Liver (tissue), 8 donors: ENCODE measurements at regions not wholly inside any gene's neighbourhood (a gene's known extent, or its start where the extent isn't known, plus 50 kb on each side); places are given as distances from the start of the nearest gene placed in this dataset.

ENCODE experiments used
- DNase-seq: peaks from one replicate; pipeline ENCODE4 v3.0.0-alpha.2; 2017; ENCODE audit warnings: low spot score
- H3K27ac ChIP-seq, 2 donors: one replicate each; pipeline ENCODE4 v1.7.0; 2013; ENCODE audit warnings: inconsistent platforms in 2 of 2, low read length in 2 of 2, control low read depth in 1 of 2, low read depth in 1 of 2, mild to moderate bottlenecking in 1 of 2
- H3K27me3 ChIP-seq, 4 donors: one replicate each; pipeline versions ENCODE4 v1.6.1 to v1.7.0; 2013; ENCODE audit warnings: low read length in 3 of 4, inconsistent platforms in 1 of 4, mild to moderate bottlenecking in 1 of 4, moderate library complexity in 1 of 4; ENCODE audit not compliant: control insufficient read depth in 4 of 4, insufficient read depth in 4 of 4
- H3K36me3 ChIP-seq, 4 donors: one replicate each; pipeline versions ENCODE4 v1.6.1 to v1.7.0; 2013; ENCODE audit warnings: low read length in 3 of 4, mild to moderate bottlenecking in 3 of 4, low read depth in 1 of 4, moderate library complexity in 1 of 4; ENCODE audit not compliant: control insufficient read depth in 4 of 4, insufficient read depth in 3 of 4
- H3K4me1 ChIP-seq, 4 donors: one replicate each; pipeline versions ENCODE4 v1.6.1 to v1.7.0; 2013; ENCODE audit warnings: low read length in 3 of 4, mild to moderate bottlenecking in 3 of 4, moderate library complexity in 1 of 4; ENCODE audit not compliant: control insufficient read depth in 4 of 4, insufficient read depth in 4 of 4
- H3K4me3 ChIP-seq, 3 donors: one replicate each; pipeline versions ENCODE4 v1.6.1 to v1.7.0; 2013; ENCODE audit warnings: low read length in 3 of 3, control low read depth in 1 of 3, low read depth in 1 of 3, mild to moderate bottlenecking in 1 of 3
- H3K9ac ChIP-seq, 2 donors: one replicate each; pipeline ENCODE4 v1.7.0; 2013; ENCODE audit warnings: low read length in 2 of 2, mild to moderate bottlenecking in 2 of 2, moderate library complexity in 2 of 2, control low read depth in 1 of 2, low read depth in 1 of 2
- H3K9me3 ChIP-seq, 4 donors: one replicate each; pipeline versions ENCODE4 v1.6.1 to v1.7.0; 2013; ENCODE audit warnings: low read length in 3 of 4; ENCODE audit not compliant: control insufficient read depth in 4 of 4
- ATF3 ChIP-seq: IDR thresholded peaks from 2 replicates; pipeline ENCODE4 v1.6.1; 2016; ENCODE audit warnings: antibody characterized with exemption
- CTCF ChIP-seq: fragments of 150-350 bp; IDR thresholded peaks from 2 replicates; pipeline ENCODE4 v1.5.1; 2017; ENCODE audit warnings: improper control_type of control experiment, low read depth, low read length; ENCODE audit not compliant: missing input control
- EGR1 ChIP-seq, 2 donors: IDR thresholded peaks; 2 replicates each; pipeline ENCODE4 v1.6.1; 2016 to 2018; ENCODE audit warnings: antibody characterized with exemption in 2 of 2, low read depth in 2 of 2
- FOXA1 ChIP-seq: IDR thresholded peaks from 2 replicates; pipeline ENCODE4 v1.6.1; 2016; ENCODE audit warnings: antibody characterized with exemption
- FOXA2 ChIP-seq: IDR thresholded peaks from 2 replicates; pipeline ENCODE4 v1.6.1; 2016; ENCODE audit warnings: antibody characterized with exemption
- GABPA ChIP-seq, 2 donors: IDR thresholded peaks in 1 of 2; conservative IDR thresholded peaks in 1 of 2; 2 replicates each; pipeline ENCODE4 v1.6.1; 2016; ENCODE audit warnings: antibody characterized with exemption in 2 of 2, mild to moderate bottlenecking in 1 of 2, moderate library complexity in 1 of 2
- HNF4A ChIP-seq, 2 donors: conservative IDR thresholded peaks; 2 replicates each; pipeline ENCODE4 v1.6.1; 2016; ENCODE audit warnings: antibody characterized with exemption in 2 of 2, mild to moderate bottlenecking in 2 of 2
- HNF4G ChIP-seq: IDR thresholded peaks from 2 replicates; pipeline ENCODE4 v1.6.1; 2016; ENCODE audit warnings: antibody characterized with exemption
- JUND ChIP-seq, 2 donors: IDR thresholded peaks; 2 replicates each; pipeline ENCODE4 v1.6.1; 2016; ENCODE audit warnings: antibody characterized with exemption in 2 of 2
- MAX ChIP-seq: IDR thresholded peaks from 2 replicates; pipeline ENCODE4 v1.6.1; 2016; ENCODE audit warnings: antibody characterized with exemption
- NR2F2 ChIP-seq: IDR thresholded peaks from 2 replicates; pipeline ENCODE4 v1.6.1; 2016; ENCODE audit warnings: antibody characterized with exemption
- RAD21 ChIP-seq, 2 donors: IDR thresholded peaks; 2 replicates each; pipeline ENCODE4 v1.6.1; 2016; ENCODE audit warnings: antibody characterized with exemption in 2 of 2, mild to moderate bottlenecking in 2 of 2
- REST ChIP-seq: IDR thresholded peaks from 2 replicates; pipeline ENCODE4 v1.6.1; 2016; ENCODE audit warnings: antibody characterized with exemption, mild to moderate bottlenecking
- RXRA ChIP-seq, 2 donors: IDR thresholded peaks; 2 replicates each; pipeline ENCODE4 v1.6.1; 2017 to 2018; ENCODE audit warnings: antibody characterized with exemption in 2 of 2, mild to moderate bottlenecking in 1 of 2
- SP1 ChIP-seq: IDR thresholded peaks from 2 replicates; pipeline ENCODE4 v1.6.1; 2018; ENCODE audit warnings: antibody characterized with exemption, mild to moderate bottlenecking
- TAF1 ChIP-seq: conservative IDR thresholded peaks from 2 replicates; pipeline ENCODE4 v1.6.1; 2016; ENCODE audit warnings: antibody characterized with exemption, mild to moderate bottlenecking
- YY1 ChIP-seq: IDR thresholded peaks from 2 replicates; pipeline ENCODE4 v1.6.1; 2016; ENCODE audit warnings: antibody characterized with exemption, mild to moderate bottlenecking
- ZBTB33 ChIP-seq: IDR thresholded peaks from 2 replicates; pipeline ENCODE4 v1.6.1; 2016; ENCODE audit warnings: antibody characterized with exemption
- WGBS: extraction: QIAGEN DNeasy Blood & Tissue Kit; methylation state at CpG from one replicate; pipeline ENCODE4 v1.1.7; 2013; 5-methylcytosine and 5-hydroxymethylcytosine counted together
- donor health status: healthy.
- donor health status: healthy.
- donor health status: healthy.
- donor health status: healthy.
- donor health status: healthy.

GRCh38 chr16:51545951-51546350 lies 394.9 kb upstream of the SALL1 start:
- H3K27me3 ChIP-seq = no peaks in the 10 kb centered on the region
- no peak overlapping the region for H3K9ac ChIP-seq
- H3K36me3 ChIP-seq = no peaks in the 10 kb centered on the region
- H3K27ac ChIP-seq = no peak overlapping the region
- no peaks in the 10 kb centered on the region for H3K4me1 ChIP-seq
- no peak for TF ChIP-seq MAX
- TF ChIP-seq JUND (IDR thresholded peaks at IDR 0.05) = no peak
- TF ChIP-seq RAD21 (IDR thresholded peaks at IDR 0.05) = no peak
- TF ChIP-seq SP1 = no peak
- no peak for TF ChIP-seq EGR1 (IDR thresholded peaks at IDR 0.05; ENCODE audit: low read depth in 2 of 2)
- TF ChIP-seq FOXA1 = no peak
- no peak for TF ChIP-seq YY1
- no peak for TF ChIP-seq RXRA (IDR thresholded peaks at IDR 0.05)
- TF ChIP-seq GABPA (IDR thresholded peaks at IDR 0.05 in 1 of 2, conservative IDR thresholded peaks at IDR 0.05 in 1 of 2) = no peak
- no peak for TF ChIP-seq REST
- TF ChIP-seq HNF4A (conservative IDR thresholded peaks at IDR 0.05) = no peak
- no peak for TF ChIP-seq TAF1
- no peak for TF ChIP-seq HNF4G
- TF ChIP-seq ATF3 = no peak
- TF ChIP-seq ZBTB33 = no peak
- TF ChIP-seq NR2F2 = no peak
- no peak for TF ChIP-seq FOXA2
- TF ChIP-seq CTCF = no peak
- 73% methylated on average over 6 of the region's 6 CpGs for WGBS
- no peak for DNase-seq
- no peak overlapping the region for H3K4me3 ChIP-seq
- H3K9me3 ChIP-seq = no peaks in the 10 kb centered on the region
